ENCODE measurements at regions not wholly inside any gene's neighbourhood (a gene's known extent, or its start where the extent isn't known, plus 50 kb on each side); places are given as distances from the start of the nearest gene placed in this dataset.

DNA sequence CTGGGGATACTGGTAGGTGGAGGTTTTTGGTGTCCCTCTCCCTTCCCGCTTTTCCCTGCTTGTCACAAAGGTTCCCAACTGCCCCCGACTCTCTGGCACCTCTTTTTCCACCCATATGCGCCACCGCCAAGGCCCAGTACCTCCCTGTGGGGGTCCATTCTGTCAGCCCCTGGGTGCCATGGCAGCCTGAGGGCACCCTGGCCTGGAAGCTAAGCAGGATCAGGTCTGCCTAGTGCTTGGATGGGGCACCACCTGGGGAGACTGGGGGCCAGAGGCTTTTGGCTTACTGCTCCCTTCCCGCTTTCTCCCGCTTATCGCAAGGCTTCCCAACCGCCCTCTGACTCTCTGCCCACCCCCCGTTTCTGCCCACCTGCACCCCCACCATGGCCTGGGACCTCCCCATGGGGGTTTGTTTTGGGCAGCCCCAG, 2286.4 kb downstream of the TP53TG3F start:
- Mint-ChIP-seq H3K4me1 (no peaks in the 10 kb centered on the region), H3K27me3 (ENCODE audit: low read depth) (peaks cover 4% of the 10 kb centered on the region), H3K4me3 (no peak overlapping the region), H3K9me3 (peaks cover 88 to 98% of the 10 kb centered on the region in 2 experiments), H3K36me3 (ENCODE audit: insufficient read depth in 1 of 3, low read depth in 3 of 3) (peaks cover 32 to 44% (median 37%) of the 10 kb centered on the region in 3 experiments), H3K27ac (no peak overlapping the region)
- no peaks in the 10 kb centered on the region for H3K79me2 ChIP-seq (ENCODE audit: insufficient read depth, low read length)
- no peak overlapping the region for H3K9ac ChIP-seq (ENCODE audit: extremely low read depth, insufficient read length, low read length)
- no peak overlapping the region for H4K91ac ChIP-seq (ENCODE audit: insufficient read length, low read depth, low read length)
- DNase-seq = no peak
- H3K23ac ChIP-seq (ENCODE audit: insufficient read length, low read depth, low read length) = no peak overlapping the region
- no peak overlapping the region for H4K5ac ChIP-seq (ENCODE audit: insufficient read length, low read depth, low read length)
- no peak overlapping the region for H3K18ac ChIP-seq (ENCODE audit: insufficient read length, low read depth, low read length)
- no peak overlapping the region for H3K56ac ChIP-seq (ENCODE audit: insufficient read length, low read depth, low read length)
- H3K27me3 ChIP-seq (ENCODE audit: insufficient read depth, low read length) = no peaks in the 10 kb centered on the region
- no peak overlapping the region for H2BK12ac ChIP-seq (ENCODE audit: insufficient read length, low read depth, low read length)
- no peak overlapping the region for H3T11ph ChIP-seq (ENCODE audit: low read length)
- no peak overlapping the region for H3K27ac ChIP-seq (ENCODE audit: insufficient read length, low read depth, low read length)
- no peak overlapping the region for H2BK5ac ChIP-seq (ENCODE audit: insufficient read length, low read length)
- H2BK15ac ChIP-seq (ENCODE audit: low read depth, low read length) = no peak overlapping the region
- TF ChIP-seq, protein P1, sequence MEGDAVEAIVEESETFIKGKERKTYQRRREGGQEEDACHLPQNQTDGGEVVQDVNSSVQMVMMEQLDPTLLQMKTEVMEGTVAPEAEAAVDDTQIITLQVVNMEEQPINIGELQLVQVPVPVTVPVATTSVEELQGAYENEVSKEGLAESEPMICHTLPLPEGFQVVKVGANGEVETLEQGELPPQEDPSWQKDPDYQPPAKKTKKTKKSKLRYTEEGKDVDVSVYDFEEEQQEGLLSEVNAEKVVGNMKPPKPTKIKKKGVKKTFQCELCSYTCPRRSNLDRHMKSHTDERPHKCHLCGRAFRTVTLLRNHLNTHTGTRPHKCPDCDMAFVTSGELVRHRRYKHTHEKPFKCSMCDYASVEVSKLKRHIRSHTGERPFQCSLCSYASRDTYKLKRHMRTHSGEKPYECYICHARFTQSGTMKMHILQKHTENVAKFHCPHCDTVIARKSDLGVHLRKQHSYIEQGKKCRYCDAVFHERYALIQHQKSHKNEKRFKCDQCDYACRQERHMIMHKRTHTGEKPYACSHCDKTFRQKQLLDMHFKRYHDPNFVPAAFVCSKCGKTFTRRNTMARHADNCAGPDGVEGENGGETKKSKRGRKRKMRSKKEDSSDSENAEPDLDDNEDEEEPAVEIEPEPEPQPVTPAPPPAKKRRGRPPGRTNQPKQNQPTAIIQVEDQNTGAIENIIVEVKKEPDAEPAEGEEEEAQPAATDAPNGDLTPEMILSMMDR (conservative IDR thresholded peaks at IDR 0.05) = no peak
- H3K4ac ChIP-seq (ENCODE audit: low read depth, low read length) = no peak overlapping the region
- H2BK120ac ChIP-seq (ENCODE audit: low read depth, low read length, poor library complexity, severe bottlenecking) = no peak overlapping the region
- no peaks in the 10 kb centered on the region for H3K23me2 ChIP-seq (ENCODE audit: insufficient read length, low read depth, low read length, poor library complexity, severe bottlenecking)
- H4K20me1 ChIP-seq (ENCODE audit: control insufficient read depth, insufficient read depth, insufficient read length) = no peaks in the 10 kb centered on the region
- no peak overlapping the region for H4K8ac ChIP-seq (replicated peaks; ENCODE audit: insufficient read length, low read depth, low read length)
- H3K9me3 ChIP-seq (ENCODE audit: control insufficient read depth, low read depth, low read length) = peaks cover 99% of the 10 kb centered on the region
- no peak overlapping the region for H2BK20ac ChIP-seq (ENCODE audit: low read depth, low read length, poor library complexity, severe bottlenecking)
- no peaks in the 10 kb centered on the region for H3K79me1 ChIP-seq (ENCODE audit: insufficient read depth, low read depth, low read length, poor library complexity, severe bottlenecking)
- no peak overlapping the region for H3K4me2 ChIP-seq (ENCODE audit: insufficient read depth, insufficient read length, low read length)
- no CpG with 5 or more reads among the region's 9 CpGs for WGBS (ENCODE audit: extremely low coverage, insufficient read length, low lambda C conversion rate)
- no peaks in the 10 kb centered on the region for H3K4me1 ChIP-seq (ENCODE audit: insufficient read depth, low read length)
- no peak overlapping the region for H2AFZ ChIP-seq (ENCODE audit: low read length)
- no peak overlapping the region for H3K14ac ChIP-seq (ENCODE audit: insufficient read depth, low read length)
- H2AK5ac ChIP-seq (ENCODE audit: insufficient read length, low read length) = no peak overlapping the region

Measured in H9 (cell line).